ENCODE measurements at regions not wholly inside any gene's neighbourhood (a gene's known extent, or its start where the extent isn't known, plus 50 kb on each side); places are given as distances from the start of the nearest gene placed in this dataset.

DNA sequence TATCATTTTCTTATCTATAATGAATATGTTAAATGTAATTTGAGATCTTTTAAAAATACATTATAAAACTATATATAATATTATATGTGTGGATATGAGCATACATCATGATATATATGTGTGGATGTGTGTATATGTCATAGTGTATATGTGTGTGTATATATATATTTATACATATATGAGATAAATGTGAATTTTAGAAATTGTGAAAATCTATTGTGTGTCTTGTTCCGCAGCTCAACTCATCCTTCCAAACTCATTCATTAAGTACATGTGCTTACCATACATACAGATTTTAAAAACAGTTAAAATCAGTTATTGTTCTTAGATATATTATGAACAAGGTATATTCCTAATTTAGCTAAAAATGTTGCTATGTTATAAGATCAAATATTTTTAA, 435.2 kb upstream of the MIR17HG start:
- Histone ChIP-seq H3K9me3 (ENCODE audit: insufficient read depth, low read length) (no peaks in the 10 kb centered on the region), H3K27me3 (ENCODE audit: insufficient read depth, insufficient read length) (no peaks in the 10 kb centered on the region), H3K9ac (ENCODE audit: insufficient read length, low read depth) (no peak overlapping the region), H3K36me3 (ENCODE audit: insufficient read depth, insufficient read length, low read length) (no peaks in the 10 kb centered on the region), H3K4me3 (ENCODE audit: insufficient read length, low read depth) (no peak overlapping the region), H3K4me1 (ENCODE audit: insufficient read depth, insufficient read length) (no peaks in the 10 kb centered on the region)
- no peak for DNase-seq (ENCODE audit: low read depth, low spot score)
- no peak for TF ChIP-seq ZNF274 (IDR thresholded peaks at IDR 0.05; ENCODE audit: low read depth, low read length)
- TF ChIP-seq YY1 (IDR thresholded peaks at IDR 0.05; ENCODE audit: insufficient read depth, insufficient read length) = no peak
- TF ChIP-seq SUZ12 (IDR thresholded peaks at IDR 0.05; ENCODE audit: extremely low read depth, insufficient read depth, insufficient read length) = no peak

DNA sequence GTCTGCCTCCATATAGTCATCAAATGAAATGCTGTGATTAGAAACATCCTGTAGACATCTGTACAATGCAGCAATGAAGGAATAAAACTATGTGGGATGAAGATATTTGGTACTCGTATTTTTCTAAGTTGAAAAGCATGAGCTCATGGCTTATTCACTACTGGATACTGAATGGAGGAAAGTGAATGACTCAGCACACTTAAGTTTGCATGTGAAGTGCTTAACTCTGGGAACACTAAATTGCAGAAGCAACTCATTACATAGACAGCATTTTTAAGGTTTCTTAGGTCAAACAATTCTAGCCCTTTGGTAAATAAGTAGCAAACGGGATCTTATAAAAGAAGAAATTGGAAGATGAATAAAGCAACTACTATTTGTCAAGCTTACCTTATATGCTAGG, 429.0 kb upstream of the MIR17HG start:
- no peak for TF ChIP-seq ZNF274 (IDR thresholded peaks at IDR 0.05; ENCODE audit: low read depth, low read length)
- TF ChIP-seq SUZ12 (IDR thresholded peaks at IDR 0.05; ENCODE audit: extremely low read depth, insufficient read depth, insufficient read length) = no peak
- TF ChIP-seq YY1 (IDR thresholded peaks at IDR 0.05; ENCODE audit: insufficient read depth, insufficient read length) = no peak
- H3K4me1 ChIP-seq (ENCODE audit: insufficient read depth, insufficient read length) = no peaks in the 10 kb centered on the region
- no peak overlapping the region for H3K4me3 ChIP-seq (ENCODE audit: insufficient read length, low read depth)
- no peak overlapping the region for H3K9ac ChIP-seq (ENCODE audit: insufficient read length, low read depth)
- peak; percentile 3 for DNase-seq (ENCODE audit: low read depth, low spot score)
- no peaks in the 10 kb centered on the region for H3K9me3 ChIP-seq (ENCODE audit: insufficient read depth, low read length)
- no peaks in the 10 kb centered on the region for H3K27me3 ChIP-seq (ENCODE audit: insufficient read depth, insufficient read length)
- no peaks in the 10 kb centered on the region for H3K36me3 ChIP-seq (ENCODE audit: insufficient read depth, insufficient read length, low read length)

DNA sequence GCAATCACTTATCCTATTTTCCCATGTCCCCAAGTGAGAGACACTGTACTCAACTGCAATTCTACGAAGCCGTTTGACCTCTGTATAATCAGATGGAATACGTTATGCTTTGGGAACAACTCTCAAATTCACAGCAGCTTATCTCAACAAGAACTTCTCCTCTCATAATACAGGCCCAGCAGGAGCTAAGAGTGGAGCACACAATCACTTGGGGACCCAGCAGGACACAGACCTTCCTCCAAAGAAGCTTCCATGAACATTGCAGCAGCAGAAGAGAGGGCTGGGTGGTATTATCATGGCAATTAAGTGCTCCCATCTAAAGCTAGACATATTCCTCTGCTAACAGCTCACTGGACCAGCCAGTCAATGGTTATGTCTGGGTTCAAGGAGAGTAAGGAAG, 428.3 kb upstream of the MIR17HG start:
- H3K4me3 ChIP-seq (ENCODE audit: insufficient read length, low read depth) = no peak overlapping the region
- H3K27me3 ChIP-seq (ENCODE audit: insufficient read depth, insufficient read length) = no peaks in the 10 kb centered on the region
- DNase-seq (ENCODE audit: low read depth, low spot score) = peak; percentile 8
- H3K36me3 ChIP-seq (ENCODE audit: insufficient read depth, insufficient read length, low read length) = no peaks in the 10 kb centered on the region
- no peak for TF ChIP-seq SUZ12 (IDR thresholded peaks at IDR 0.05; ENCODE audit: extremely low read depth, insufficient read depth, insufficient read length)
- no peak overlapping the region for H3K9ac ChIP-seq (ENCODE audit: insufficient read length, low read depth)
- no peaks in the 10 kb centered on the region for H3K4me1 ChIP-seq (ENCODE audit: insufficient read depth, insufficient read length)
- H3K9me3 ChIP-seq (ENCODE audit: insufficient read depth, low read length) = no peaks in the 10 kb centered on the region

DNA sequence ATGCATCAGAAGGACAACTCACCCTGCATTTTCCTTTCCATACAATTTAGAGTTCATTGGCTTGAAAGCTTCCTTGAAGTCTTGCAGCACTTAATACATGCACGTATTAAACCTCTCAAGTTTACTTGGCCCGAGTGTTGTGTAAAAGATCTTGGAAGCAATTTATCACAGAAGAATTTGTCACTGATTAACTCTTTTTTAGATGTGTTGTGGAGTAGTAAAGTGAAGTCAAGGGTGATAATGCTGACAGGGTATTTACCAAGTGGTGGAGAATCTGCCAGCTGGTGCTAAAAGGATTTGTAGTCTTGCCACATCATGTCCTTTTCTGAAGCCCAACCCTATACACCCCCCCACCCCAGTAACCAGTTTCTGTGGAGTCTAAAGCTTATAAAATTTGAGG, 421.0 kb upstream of the MIR17HG start:
- no peak for DNase-seq (ENCODE audit: low read depth, low spot score)
- no peak overlapping the region for H3K4me3 ChIP-seq (ENCODE audit: insufficient read length, low read depth)
- no peaks in the 10 kb centered on the region for H3K4me1 ChIP-seq (ENCODE audit: insufficient read depth, insufficient read length)
- TF ChIP-seq YY1 (IDR thresholded peaks at IDR 0.05; ENCODE audit: insufficient read depth, insufficient read length) = no peak
- no peak for TF ChIP-seq SUZ12 (IDR thresholded peaks at IDR 0.05; ENCODE audit: extremely low read depth, insufficient read depth, insufficient read length)
- no peak for TF ChIP-seq ZNF274 (IDR thresholded peaks at IDR 0.05; ENCODE audit: low read depth, low read length)
- no peaks in the 10 kb centered on the region for H3K36me3 ChIP-seq (ENCODE audit: insufficient read depth, insufficient read length, low read length)
- H3K27me3 ChIP-seq (ENCODE audit: insufficient read depth, insufficient read length) = no peaks in the 10 kb centered on the region
- no peaks in the 10 kb centered on the region for H3K9me3 ChIP-seq (ENCODE audit: insufficient read depth, low read length)
- no peak overlapping the region for H3K9ac ChIP-seq (ENCODE audit: insufficient read length, low read depth)

DNA sequence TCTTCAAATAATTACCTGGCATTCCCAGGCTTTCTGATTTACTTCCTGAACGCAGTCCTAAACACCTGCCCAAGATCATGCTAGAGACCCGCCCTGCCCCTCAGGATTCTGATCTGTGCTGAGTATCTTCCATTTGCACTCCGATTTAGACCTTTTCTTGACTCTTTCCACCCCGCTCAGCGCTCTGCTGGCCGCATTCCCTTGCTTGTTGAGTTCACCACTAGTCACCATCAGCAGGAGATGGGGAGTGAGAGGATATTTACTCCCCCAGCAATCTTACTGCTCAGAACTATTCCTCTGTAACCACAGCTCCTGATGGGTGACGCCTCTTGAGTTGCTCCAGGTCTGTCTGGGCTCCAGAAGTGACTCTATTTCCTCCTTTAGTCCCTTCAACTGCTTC, 419.4 kb upstream of the MIR17HG start:
- H3K4me3 ChIP-seq (ENCODE audit: insufficient read length, low read depth) = no peak overlapping the region
- no peak for DNase-seq (ENCODE audit: low read depth, low spot score)
- H3K36me3 ChIP-seq (ENCODE audit: insufficient read depth, insufficient read length, low read length) = no peaks in the 10 kb centered on the region
- no peak overlapping the region for H3K9ac ChIP-seq (ENCODE audit: insufficient read length, low read depth)
- no peaks in the 10 kb centered on the region for H3K27me3 ChIP-seq (ENCODE audit: insufficient read depth, insufficient read length)
- H3K9me3 ChIP-seq (ENCODE audit: insufficient read depth, low read length) = no peaks in the 10 kb centered on the region
- TF ChIP-seq ZNF274 (IDR thresholded peaks at IDR 0.05; ENCODE audit: low read depth, low read length) = no peak
- TF ChIP-seq YY1 (IDR thresholded peaks at IDR 0.05; ENCODE audit: insufficient read depth, insufficient read length) = no peak
- TF ChIP-seq SUZ12 (IDR thresholded peaks at IDR 0.05; ENCODE audit: extremely low read depth, insufficient read depth, insufficient read length) = no peak
- no peaks in the 10 kb centered on the region for H3K4me1 ChIP-seq (ENCODE audit: insufficient read depth, insufficient read length)

DNA sequence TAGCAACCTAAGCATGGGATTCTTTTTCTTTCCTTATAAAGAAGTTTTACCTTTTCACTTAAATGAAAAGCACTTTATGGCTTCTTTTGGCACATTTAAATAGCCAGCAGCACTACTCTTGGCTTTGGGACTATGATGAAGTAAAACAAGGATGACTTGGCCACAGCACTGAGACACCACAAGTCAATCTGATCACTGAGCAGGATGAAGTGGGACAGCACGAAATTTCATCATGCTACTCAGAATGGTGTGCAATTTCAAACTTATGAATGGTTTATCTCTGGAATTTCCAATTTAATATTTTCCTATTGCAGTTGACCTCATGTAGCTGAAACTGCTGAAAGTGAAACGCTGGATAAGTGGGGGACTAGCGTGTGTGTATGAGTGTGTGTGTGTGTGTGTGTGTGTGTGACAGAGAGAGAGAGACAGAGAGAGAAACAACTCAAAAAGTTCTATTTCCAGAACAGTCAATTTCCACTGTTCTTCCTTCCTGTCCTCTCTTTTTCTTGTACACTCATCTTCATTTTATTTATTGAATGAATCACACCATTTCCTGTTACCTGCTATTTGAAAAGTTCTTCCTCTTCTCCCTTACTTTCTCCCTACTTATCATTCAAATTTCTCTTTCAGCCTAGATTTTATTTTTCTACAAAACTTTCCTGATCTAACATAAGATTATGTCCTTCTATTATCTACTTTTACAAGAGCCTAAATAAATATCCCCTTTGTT, 414.2 kb upstream of the MIR17HG start:
- H3K4me3 ChIP-seq (ENCODE audit: insufficient read length, low read depth) = no peak overlapping the region
- no peaks in the 10 kb centered on the region for H3K9me3 ChIP-seq (ENCODE audit: insufficient read depth, low read length)
- no peaks in the 10 kb centered on the region for H3K4me1 ChIP-seq (ENCODE audit: insufficient read depth, insufficient read length)

DNA sequence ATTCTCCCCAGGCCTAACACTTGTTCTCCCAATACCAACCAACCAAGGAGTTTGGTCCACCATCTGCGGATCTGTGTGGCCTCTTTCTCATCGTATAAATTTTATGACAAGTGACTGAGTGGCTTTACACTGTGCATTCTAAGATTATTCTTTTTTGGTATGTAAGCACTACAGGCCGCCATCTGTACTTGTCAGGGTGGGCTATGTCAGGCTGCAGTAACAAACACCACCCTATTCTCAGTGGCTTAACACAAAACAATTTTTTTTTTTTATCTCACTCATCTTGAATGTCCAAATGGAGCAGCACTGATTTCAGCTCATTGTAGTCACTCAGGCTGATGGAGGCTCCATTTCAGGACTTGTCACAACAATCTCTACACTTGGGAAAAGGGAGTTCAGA, 412.7 kb upstream of the MIR17HG start:
- H3K36me3 ChIP-seq (ENCODE audit: insufficient read depth, insufficient read length, low read length) = no peaks in the 10 kb centered on the region
- DNase-seq (ENCODE audit: low read depth, low spot score) = no peak
- no peak for TF ChIP-seq SUZ12 (IDR thresholded peaks at IDR 0.05; ENCODE audit: extremely low read depth, insufficient read depth, insufficient read length)
- no peak for TF ChIP-seq YY1 (IDR thresholded peaks at IDR 0.05; ENCODE audit: insufficient read depth, insufficient read length)
- no peak for TF ChIP-seq ZNF274 (IDR thresholded peaks at IDR 0.05; ENCODE audit: low read depth, low read length)
- no peak overlapping the region for H3K4me3 ChIP-seq (ENCODE audit: insufficient read length, low read depth)
- H3K9ac ChIP-seq (ENCODE audit: insufficient read length, low read depth) = no peak overlapping the region
- H3K4me1 ChIP-seq (ENCODE audit: insufficient read depth, insufficient read length) = no peaks in the 10 kb centered on the region
- no peaks in the 10 kb centered on the region for H3K27me3 ChIP-seq (ENCODE audit: insufficient read depth, insufficient read length)
- no peaks in the 10 kb centered on the region for H3K9me3 ChIP-seq (ENCODE audit: insufficient read depth, low read length)

More for the DNA sequence above, 414.2 kb upstream of the MIR17HG start:
- Histone ChIP-seq H3K27me3 (ENCODE audit: insufficient read depth, insufficient read length) (no peaks in the 10 kb centered on the region), H3K36me3 (ENCODE audit: insufficient read depth, insufficient read length, low read length) (no peaks in the 10 kb centered on the region), H3K9ac (ENCODE audit: insufficient read length, low read depth) (no peak overlapping the region)
- TF ChIP-seq YY1 (IDR thresholded peaks at IDR 0.05; ENCODE audit: insufficient read depth, insufficient read length) (no peak), SUZ12 (IDR thresholded peaks at IDR 0.05; ENCODE audit: extremely low read depth, insufficient read depth, insufficient read length) (no peak), ZNF274 (IDR thresholded peaks at IDR 0.05; ENCODE audit: low read depth, low read length) (no peak)
- no peak for DNase-seq (ENCODE audit: low read depth, low spot score)
